ENCODE measurements at regions not wholly inside any gene's neighbourhood (a gene's known extent, or its start where the extent isn't known, plus 50 kb on each side); places are given as distances from the start of the nearest gene placed in this dataset.
"Not testable (repeated sequence)": the region's sequence is repeated elsewhere in the genome, so short reads cannot be mapped to it uniquely, and the experiment has no call there.

- intact Hi-C loops (cut with micrococcal nuclease) = no loop called here
Observed at GRCh38 chr1:105337420-105337819, 1587.7 kb downstream of the AMY1C start.

DNA sequence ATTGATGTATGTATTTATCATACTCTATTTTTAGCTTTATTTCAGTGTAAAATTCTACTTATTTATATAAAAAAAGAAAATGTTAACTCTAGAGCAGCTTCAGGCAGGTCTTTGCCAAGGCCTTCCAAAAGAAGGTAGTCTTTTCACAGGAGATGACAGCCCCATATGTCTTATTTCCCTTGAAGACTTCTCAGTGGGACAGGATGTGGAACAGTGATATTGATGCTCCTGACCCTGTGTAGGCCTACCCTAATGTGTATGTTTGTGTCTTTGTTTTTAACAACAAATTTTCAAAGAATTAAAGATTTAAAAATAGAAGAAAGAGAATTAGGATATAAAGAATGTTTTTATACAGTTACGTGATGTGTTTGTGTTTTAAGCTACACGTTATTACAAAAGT is 1593.6 kb downstream of the AMY1C start:
- intact Hi-C loops (cut with micrococcal nuclease) = no loop called here

GRCh38 chr1:105359457-105359856 is 1609.8 kb downstream of the AMY1C start:
- intact Hi-C loops (cut with micrococcal nuclease) = no loop called here

GRCh38 chr1:105362438-105362837 is 1612.7 kb downstream of the AMY1C start:
- intact Hi-C loops (cut with micrococcal nuclease) = no loop called here

DNA sequence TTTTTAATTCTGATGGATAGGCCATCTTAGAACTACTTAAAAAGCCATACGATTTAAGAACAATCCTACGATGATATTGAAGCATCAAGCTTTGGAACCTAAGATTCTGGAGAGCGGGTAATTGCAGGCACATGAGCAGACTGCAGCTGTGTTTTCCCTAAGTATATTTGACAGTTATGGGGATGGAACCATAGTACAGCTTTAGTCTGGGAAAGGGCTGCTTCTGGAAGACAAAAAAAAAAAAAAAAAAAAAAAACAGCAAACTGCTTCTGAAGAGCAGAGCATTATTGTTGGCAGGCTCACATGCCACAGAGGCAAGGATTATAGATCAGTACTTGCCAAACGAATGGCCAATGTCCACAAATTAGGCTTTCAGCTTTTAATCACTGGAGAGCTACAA is 1618.7 kb downstream of the AMY1C start:
- intact Hi-C loops (cut with micrococcal nuclease) = no loop called here

DNA sequence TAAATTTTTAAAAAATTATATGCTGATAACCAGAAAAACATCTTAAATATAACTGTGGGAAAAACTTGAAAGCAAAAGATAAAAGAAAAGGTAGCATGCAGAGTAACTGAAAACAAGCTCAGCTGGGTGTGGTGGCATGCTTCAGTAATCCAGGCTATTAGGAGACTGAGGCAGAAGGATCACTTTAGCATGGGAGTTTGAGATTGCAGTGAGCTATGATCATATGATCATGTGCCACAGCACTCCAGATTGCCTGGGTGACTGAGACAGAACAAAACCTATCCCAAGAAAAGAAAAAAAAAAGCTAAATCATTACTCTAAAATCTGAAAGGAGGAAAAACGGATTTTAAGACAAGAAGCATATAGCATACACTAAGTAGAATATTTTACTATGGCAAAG is 1624.0 kb downstream of the AMY1C start:
- intact Hi-C loops (cut with micrococcal nuclease) = no loop called here

- intact Hi-C loops (cut with micrococcal nuclease) = no loop called here
Observed at GRCh38 chr1:105386489-105386888, 1636.8 kb downstream of the AMY1C start.

DNA sequence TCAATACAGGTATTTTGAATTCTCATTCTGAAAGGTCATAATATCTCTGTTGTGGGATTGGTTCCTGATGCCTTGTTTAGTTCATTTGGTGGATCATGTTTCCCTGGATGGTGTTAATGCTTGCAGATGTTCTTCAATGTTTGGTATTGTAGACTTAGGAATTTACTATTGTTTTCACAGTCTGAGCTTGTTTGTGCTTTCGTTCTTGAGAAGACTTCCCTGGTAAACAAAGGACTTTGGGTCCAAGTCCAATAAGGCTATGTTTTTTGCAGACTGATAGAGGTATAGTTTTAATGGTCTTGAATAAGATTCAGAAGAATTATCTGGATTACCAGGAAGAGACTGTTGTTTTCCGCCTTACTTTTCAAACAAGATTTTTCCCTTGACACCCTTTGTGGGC is 1646.3 kb downstream of the AMY1C start:
- intact Hi-C loops (cut with micrococcal nuclease) = no loop called here

GRCh38 chr1:105398909-105399308 is 1649.2 kb downstream of the AMY1C start:
- intact Hi-C loops (cut with micrococcal nuclease) = no loop called here

DNA sequence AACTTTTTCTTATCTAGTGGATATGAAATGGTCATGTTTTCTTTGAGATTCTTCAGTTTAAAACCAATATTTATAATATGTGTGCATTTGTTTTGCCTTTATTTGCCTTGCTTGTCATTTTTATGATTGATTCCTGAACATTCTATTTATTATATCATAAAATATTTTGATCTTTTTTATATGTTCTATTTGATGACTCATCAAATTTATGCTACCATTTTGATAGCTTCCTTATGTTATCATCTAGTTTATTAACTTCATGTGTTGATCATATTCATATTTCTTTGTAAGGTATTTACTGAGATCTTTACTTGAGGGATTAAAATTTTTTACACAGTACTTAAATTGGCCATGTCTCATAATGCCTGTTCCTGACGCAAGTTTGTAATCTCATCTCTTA is 1650.0 kb downstream of the AMY1C start:
- intact Hi-C loops (cut with micrococcal nuclease) = no loop called here

DNA sequence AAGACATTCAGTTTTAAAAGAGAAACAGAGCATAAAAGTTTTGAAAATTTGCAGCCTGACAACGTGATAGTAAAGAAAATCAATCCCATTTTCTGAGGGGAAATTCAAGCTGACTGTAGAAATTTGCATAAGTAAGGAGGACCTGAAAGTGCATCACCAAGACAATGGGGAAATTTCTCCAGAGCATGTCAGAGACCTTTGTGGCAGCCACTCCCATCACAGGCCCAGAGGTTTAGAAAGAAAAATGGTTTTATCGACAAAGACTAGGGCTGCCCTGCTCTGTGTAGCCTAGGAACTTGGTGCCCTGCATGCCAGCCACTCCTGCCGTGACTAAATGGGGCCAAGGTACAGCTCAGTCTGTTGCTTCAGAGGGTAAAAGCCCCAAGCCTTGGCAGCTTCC is 1640.2 kb upstream of the PRMT6 start:
- intact Hi-C loops (cut with micrococcal nuclease) = no loop called here

- intact Hi-C loops (cut with micrococcal nuclease) = no loop called here
Observed at GRCh38 chr1:105419030-105419429, 1637.4 kb upstream of the PRMT6 start.

DNA sequence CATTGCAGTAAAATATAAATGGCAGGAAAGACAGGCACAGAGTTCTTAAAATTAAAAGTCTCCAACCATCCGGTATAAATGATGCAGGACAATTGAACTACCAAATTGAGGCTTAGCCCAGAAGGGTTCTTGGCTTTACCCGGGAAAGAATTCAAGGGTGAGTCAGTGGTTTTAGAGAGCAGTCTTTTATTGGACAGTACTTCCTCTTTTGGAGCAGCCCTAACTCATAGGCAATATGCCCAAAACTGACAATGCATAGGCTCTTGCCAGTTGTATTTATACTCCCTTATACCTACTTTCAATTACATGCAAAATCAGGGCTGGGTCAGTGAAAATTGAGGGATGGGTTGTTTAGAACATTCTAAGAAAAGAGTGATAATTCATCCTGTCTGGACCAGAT is 1628.9 kb upstream of the PRMT6 start:
- intact Hi-C loops (cut with micrococcal nuclease) = no loop called here

DNA sequence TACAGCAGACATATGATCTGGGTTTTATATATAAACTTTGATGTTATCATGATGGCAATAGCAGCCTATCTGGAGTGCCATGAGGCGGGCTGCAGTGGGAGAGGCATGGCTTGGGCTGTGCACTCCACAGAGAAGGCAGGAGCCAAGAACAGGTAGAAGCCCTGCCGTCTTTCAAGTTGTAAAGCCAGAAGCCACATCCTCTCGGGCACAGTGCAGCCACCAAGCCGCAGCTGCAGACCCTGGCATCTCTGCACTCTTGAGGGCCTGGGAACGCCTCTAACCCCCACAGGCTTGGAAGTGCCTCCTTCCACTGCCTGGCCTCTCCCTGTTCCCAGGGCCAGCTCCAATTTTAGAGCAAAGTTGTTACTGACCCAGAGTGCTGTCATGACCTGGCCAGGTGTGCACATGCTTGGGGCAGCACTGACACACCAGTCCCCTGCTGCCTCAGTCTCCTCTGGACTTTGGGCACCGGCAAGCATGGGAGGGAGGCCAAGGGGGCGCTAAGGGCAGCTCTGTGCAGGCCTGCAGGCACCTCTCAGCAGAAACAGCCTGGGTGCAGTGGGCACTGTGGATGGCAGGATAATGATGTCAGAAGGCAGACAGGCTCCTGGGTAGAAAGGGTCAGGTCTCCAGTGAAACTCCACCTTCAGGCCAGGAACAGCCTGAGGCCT is 1619.8 kb upstream of the PRMT6 start:
- intact Hi-C loops (cut with micrococcal nuclease) = no loop called here

GRCh38 chr1:105437847-105438246 is 1618.6 kb upstream of the PRMT6 start:
- intact Hi-C loops (cut with micrococcal nuclease) = no loop called here

- intact Hi-C loops (cut with micrococcal nuclease) = no loop called here
Observed at GRCh38 chr1:105442901-105443300, 1613.6 kb upstream of the PRMT6 start.

GRCh38 chr1:105459759-105460158 is 1596.7 kb upstream of the PRMT6 start:
- intact Hi-C loops (cut with micrococcal nuclease) = no loop called here

GRCh38 chr1:105462308-105462707 is 1594.2 kb upstream of the PRMT6 start:
- intact Hi-C loops (cut with micrococcal nuclease) = no loop called here

DNA sequence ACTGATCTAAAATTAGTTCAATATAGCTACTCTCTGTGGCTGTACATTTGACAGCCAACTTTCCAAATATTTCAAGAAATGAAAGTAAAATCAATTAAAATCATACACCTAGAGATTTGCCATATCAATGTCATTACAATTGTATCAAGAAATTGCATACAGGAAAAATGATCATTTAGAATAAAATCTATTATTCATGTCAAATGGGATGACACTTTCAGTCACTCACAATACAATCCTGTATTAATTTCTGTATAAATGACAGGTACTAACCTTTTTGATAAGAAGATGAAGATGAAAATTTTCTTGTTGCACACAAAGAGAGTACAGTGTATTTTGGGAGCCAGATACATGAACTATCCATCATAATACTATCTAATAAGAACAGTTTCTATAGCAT is 1588.9 kb upstream of the PRMT6 start:
- intact Hi-C loops (cut with micrococcal nuclease) = no loop called here

DNA sequence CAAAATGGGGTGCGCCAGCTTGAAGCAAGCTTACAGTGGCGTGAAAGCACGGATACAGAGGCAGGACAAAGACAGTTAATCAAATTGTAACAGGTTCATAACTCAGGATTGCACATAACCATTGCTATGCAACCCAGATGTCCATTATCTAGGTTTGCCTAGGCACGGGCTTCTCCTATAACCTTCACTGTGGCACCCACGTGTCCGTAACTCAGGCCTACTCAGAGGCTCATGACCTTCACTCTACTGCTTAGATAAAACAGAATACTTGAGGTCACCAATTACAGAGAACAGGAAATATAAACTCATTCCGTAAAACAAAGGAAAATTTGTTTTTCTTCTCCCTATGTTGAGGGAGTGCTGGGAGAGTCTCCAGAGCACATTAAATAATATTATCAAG is 1585.9 kb upstream of the PRMT6 start:
- intact Hi-C loops (cut with micrococcal nuclease) = not testable (repeated sequence)

DNA sequence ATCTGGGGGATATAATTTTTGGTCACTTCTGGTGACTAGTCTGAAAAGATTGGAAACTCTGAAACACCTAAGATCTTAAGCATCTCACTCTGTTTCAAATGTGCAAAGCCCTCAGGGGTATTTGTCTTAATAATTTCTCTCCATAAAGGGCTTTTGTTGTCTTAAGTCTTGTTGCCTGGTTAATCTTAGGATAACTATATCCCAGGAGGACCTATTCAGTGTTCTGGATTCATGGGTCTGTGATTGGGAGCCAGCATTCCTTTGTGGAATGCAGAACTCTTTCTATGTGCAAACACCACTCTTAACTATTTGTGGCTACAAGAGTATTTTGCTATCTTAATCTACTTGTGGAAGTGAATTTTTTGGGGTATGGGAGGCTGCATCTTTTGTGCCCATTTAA is 1573.0 kb upstream of the PRMT6 start:
- intact Hi-C loops (cut with micrococcal nuclease) = no loop called here

- intact Hi-C loops (cut with micrococcal nuclease) = no loop called here
Observed at GRCh38 chr1:105485207-105485606, 1571.3 kb upstream of the PRMT6 start.

DNA sequence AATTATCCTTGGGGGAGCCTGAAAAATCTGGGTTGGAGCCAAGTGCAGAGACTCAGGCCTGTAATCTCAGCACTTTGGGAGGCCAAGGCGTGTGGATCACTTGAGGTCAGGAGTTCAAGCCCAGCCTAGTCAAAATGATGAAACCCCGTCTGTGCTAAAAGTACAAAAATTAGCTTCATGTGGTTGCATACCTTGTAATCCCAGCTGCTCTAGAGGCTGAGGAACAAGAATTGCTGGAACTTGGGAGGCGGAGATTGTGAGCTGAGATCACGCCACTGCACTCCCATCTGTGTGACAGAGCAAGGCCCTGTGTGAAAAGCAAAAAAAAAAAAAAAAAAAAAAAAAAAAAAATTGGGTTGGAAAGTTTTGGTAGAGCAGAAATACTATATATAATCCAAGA is 1563.6 kb upstream of the PRMT6 start:
- intact Hi-C loops (cut with micrococcal nuclease) = no loop called here

- intact Hi-C loops (cut with micrococcal nuclease) = no loop called here
Observed at GRCh38 chr1:105516068-105516467, 1540.4 kb upstream of the PRMT6 start.
